Neural progenitor cell (in vitro differentiated cells): ENCODE measurements at regions not wholly inside any gene's neighbourhood (a gene's known extent, or its start where the extent isn't known, plus 50 kb on each side); places are given as distances from the start of the nearest gene placed in this dataset.

ENCODE experiments used
- CTCF ChIP-seq: fragments of 200-600 bp; sonication (generic); IDR thresholded peaks from 2 replicates; pipeline ENCODE4 v1.5.1; 2017; ENCODE audit warnings: antibody characterized with exemption, mild to moderate bottlenecking
- EZH2 ChIP-seq: fragments of 200-600 bp; sonication (generic); IDR thresholded peaks from 2 replicates; pipeline ENCODE4 v1.6.1; 2017; ENCODE audit warnings: antibody characterized with exemption, mild to moderate bottlenecking, moderate library complexity
- EZH2phosphoT487 ChIP-seq: fragments of 200-600 bp; sonication (generic); IDR thresholded peaks from 2 replicates; pipeline ENCODE4 v1.6.1; 2017; ENCODE audit warnings: antibody characterized with exemption

DNA sequence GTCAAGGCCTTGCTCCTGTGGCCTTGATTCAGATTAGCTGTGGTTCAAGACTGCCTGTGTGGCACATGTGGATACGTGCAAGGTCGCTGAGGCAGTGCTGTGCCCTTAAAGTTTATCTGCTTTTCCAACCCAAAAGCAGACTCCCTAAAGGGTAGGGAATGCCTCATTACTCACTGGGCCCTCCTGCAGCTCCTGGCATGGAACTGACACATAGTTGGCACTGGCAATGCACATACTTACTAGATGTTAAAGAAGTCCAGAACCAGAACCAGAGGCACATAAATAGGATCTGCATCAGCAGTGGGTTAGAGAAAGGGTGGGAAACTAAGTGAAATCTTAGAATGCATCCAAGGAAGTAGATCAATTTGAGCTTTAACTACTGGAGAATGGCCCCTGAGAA is 90.6 kb upstream of the MLN start:
- TF ChIP-seq EZH2 (no peak), CTCF (no peak), EZH2phosphoT487 (no peak)
